HL-60/S4 (cell line): ENCODE measurements at regions not wholly inside any gene's neighbourhood (a gene's known extent, or its start where the extent isn't known, plus 50 kb on each side); places are given as distances from the start of the nearest gene placed in this dataset.
"Not testable (repeated sequence)": the region's sequence is repeated elsewhere in the genome, so short reads cannot be mapped to it uniquely, and the experiment has no call there.

ENCODE experiments used
- in situ Hi-C: fragments of 300-500 bp; cut with MboI; formaldehyde crosslinking; loops from 2 replicates; pipeline ENCODE4 v1.14.3; 2022; ENCODE audit warnings: low sequenced_read_pairs

GRCh38 chr2:208921358-208921757 lies 502.5 kb upstream of the MAP2 start:
- in situ Hi-C loops = not testable (repeated sequence)

GRCh38 chr2:208927867-208928266 lies 496.0 kb upstream of the MAP2 start:
- in situ Hi-C loops = no loop called here

- in situ Hi-C loops = no loop called here
These were observed 494.5 kb upstream of the MAP2 start for GRCh38 chr2:208929139-208929864.

GRCh38 chr2:208929894-208930427 lies 493.9 kb upstream of the MAP2 start:
- in situ Hi-C loops = no loop called here

- in situ Hi-C loops = no loop called here
These were observed 488.3 kb upstream of the MAP2 start for GRCh38 chr2:208935531-208935930.

- in situ Hi-C loops = no loop called here
These were observed 486.3 kb upstream of the MAP2 start for GRCh38 chr2:208937521-208937920.

- in situ Hi-C loops = no loop called here
These were observed 484.0 kb upstream of the MAP2 start for GRCh38 chr2:208939852-208940251.

- in situ Hi-C loops = no loop called here
These were observed 478.1 kb upstream of the MAP2 start for GRCh38 chr2:208945719-208946256.

GRCh38 chr2:208948073-208948472 lies 475.8 kb upstream of the MAP2 start:
- in situ Hi-C loops = no loop called here

- in situ Hi-C loops = no loop called here
These were observed 453.8 kb upstream of the MAP2 start for GRCh38 chr2:208970070-208970469.

GRCh38 chr2:208977582-208977981 lies 446.3 kb upstream of the MAP2 start:
- in situ Hi-C loops = no loop called here

GRCh38 chr2:208978946-208979345 lies 444.9 kb upstream of the MAP2 start:
- in situ Hi-C loops = no loop called here

- in situ Hi-C loops = no loop called here
These were observed 443.5 kb upstream of the MAP2 start for GRCh38 chr2:208980321-208980720.

GRCh38 chr2:208982831-208983230 lies 441.0 kb upstream of the MAP2 start:
- in situ Hi-C loops = no loop called here

- in situ Hi-C loops = no loop called here
These were observed 440.4 kb upstream of the MAP2 start for GRCh38 chr2:208983486-208983885.

GRCh38 chr2:208984376-208985090 lies 439.3 kb upstream of the MAP2 start:
- in situ Hi-C loops = no loop called here

GRCh38 chr2:208985644-208986043 lies 438.2 kb upstream of the MAP2 start:
- in situ Hi-C loops = no loop called here

GRCh38 chr2:208990716-208991115 lies 433.1 kb upstream of the MAP2 start:
- in situ Hi-C loops = no loop called here

- in situ Hi-C loops = no loop called here
These were observed 423.9 kb upstream of the MAP2 start for GRCh38 chr2:208999911-209000310.

- in situ Hi-C loops = no loop called here
These were observed 421.8 kb upstream of the MAP2 start for GRCh38 chr2:209002054-209002453.

- in situ Hi-C loops = no loop called here
These were observed 418.5 kb upstream of the MAP2 start for GRCh38 chr2:209005371-209005770.
